Left renal pelvis (tissue), 4 donors: ENCODE measurements at regions not wholly inside any gene's neighbourhood (a gene's known extent, or its start where the extent isn't known, plus 50 kb on each side); places are given as distances from the start of the nearest gene placed in this dataset.
"Not testable (repeated sequence)": the region's sequence is repeated elsewhere in the genome, so short reads cannot be mapped to it uniquely, and the experiment has no call there.

Experiments used
- DNase-seq, 4 donors: peaks; one replicate each; pipeline ENCODE4 v3.0.0-alpha.2; 2013; ENCODE audit warnings: low read depth in 4 of 4, low spot score in 3 of 4

- no peak for DNase-seq
These were observed 103.3 kb upstream of the CIBAR2 start for GRCh38 chr16:85215478-85216118.

DNA sequence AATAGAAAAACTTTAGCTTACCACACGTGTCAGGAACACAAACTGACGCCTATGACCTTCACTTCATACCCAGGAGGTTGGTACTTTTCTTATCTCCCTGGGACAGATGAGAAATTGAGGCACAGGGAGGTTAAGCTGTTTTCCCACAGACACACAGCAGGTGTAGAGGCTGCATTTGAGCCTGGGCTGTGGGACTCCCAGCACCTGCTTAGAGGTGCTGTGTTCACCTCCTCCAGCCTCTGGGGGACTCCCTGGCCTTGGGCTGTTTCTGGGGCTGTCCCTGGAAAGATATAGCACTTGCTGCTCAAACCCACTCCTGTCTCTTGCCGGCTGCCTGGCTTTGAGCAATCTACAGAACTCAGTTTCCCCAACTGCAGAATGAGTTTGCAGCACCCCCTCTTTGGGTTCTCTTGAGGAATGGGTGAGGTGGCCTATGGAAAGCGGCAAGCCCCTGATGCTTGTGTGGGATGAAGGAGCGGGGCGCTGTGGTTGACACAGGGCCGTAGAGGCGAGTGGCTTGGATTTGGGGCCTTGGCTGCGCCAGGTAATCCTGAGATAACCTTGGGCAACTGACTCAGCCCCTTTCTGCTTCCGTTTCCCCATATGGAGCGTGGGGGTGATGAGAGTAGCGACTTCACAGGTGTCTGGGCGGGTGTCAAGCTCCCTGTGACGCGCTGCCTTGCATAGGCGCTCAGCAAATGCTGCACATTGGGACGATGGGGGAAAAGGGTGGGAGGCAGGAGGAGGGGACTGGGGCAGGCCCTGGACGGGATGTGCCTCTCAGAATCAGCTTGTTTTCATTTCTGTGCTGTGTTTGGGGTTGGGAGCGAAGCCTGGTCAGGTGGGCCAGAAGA, 104.5 kb upstream of the CIBAR2 start:
- no peak for DNase-seq

- peak in 2 of 4 donors; percentile 71 to 73 for DNase-seq
These were observed 108.0 kb upstream of the CIBAR2 start for GRCh38 chr16:85220125-85220839.

DNA sequence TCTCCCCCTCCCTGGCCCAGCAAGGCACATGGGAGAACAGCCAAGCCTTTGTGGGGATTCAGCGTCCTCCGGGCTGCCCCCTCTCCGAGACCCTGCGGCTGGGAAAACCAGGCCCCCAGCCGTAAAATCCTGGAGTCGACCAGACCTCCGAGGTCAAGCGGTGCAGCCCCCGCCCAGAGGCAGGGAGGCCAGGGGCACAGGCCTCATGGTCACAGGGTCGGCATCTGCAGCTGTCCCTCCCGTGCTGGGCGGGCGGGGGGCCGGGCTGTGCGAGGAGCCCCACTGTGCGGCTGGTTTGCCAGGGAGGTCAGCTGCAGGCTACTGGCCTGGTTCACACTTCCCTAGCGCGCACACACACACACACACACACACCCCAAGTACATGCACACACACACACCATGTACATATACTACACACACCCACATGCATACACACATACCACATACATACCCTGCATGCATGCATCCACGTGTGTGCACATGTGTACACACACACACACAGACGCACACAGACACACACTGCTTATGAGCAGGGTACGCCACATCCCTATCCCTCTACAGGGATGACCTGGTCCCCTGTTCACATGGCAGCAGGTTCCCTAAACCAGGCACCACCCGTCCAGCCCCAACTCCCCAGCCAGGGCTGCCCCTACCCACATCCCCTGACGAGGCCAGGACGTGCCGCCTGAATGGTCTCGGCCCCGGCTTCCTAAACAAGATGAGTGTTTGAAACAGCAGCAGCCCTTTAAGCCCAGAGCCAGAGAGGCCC, 108.9 kb upstream of the CIBAR2 start:
- no peak for DNase-seq

- DNase-seq: no peak
These were observed 109.5 kb upstream of the CIBAR2 start for GRCh38 chr16:85221771-85222154.

DNA sequence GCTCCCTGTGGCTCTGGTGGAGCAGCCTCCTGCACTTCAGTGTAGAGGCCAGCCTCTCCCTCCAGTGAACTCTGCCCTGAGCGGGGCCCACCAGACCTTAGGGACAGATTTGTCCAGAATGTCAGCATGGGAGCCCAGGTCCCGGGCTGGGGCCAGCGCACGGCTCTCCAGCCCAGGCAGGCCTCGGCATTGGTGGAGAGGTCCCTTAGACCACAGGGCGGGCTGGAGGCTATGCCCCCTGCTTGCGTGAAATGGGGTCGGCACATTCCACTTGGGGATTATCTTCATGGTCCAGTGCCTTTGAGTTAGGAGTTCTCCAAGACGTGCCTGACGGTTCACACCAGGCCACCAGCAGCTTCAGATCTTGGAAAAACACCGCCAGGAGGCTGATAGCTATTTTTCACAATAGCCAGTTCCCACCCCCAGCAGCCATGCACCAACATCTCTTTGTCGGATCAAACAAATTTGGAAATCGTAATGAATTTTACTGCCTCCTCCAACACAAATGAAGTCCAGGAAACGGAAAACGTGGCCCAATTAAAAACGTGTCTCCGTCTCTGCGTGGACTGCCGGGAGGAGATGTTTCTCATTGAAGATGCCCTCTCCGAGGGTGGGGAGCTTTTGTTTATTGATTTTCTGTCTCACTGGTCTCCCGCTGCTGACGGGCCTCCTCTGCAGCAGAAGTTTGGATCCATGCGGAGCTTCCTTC, 110.0 kb upstream of the CIBAR2 start:
- DNase-seq: no peak

DNA sequence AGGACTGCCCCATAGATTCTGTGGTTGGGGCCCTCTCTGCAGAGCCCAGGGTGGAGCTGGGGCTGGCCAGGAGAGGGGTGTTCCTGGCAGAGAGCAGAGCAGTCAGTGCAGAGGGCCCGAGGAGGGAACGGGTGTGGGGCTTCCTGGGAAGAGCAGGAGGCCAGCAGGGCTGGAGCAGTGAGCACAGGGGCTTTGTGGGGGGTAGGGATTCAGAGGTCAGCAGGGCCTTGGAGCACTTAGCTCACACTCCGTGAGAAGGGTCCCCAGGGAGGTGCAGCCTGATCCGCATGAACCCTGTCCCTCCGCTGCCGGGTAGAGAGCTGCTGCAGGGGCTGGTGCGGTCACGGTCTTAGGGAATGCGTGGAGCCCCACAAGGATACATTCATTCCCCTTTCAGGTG, 113.0 kb upstream of the CIBAR2 start:
- DNase-seq: no peak

GRCh38 chr16:85225721-85226120, 113.4 kb upstream of the CIBAR2 start:
- DNase-seq: no peak

- no peak for DNase-seq
These were observed 115.0 kb upstream of the CIBAR2 start for GRCh38 chr16:85227084-85227945.

DNA sequence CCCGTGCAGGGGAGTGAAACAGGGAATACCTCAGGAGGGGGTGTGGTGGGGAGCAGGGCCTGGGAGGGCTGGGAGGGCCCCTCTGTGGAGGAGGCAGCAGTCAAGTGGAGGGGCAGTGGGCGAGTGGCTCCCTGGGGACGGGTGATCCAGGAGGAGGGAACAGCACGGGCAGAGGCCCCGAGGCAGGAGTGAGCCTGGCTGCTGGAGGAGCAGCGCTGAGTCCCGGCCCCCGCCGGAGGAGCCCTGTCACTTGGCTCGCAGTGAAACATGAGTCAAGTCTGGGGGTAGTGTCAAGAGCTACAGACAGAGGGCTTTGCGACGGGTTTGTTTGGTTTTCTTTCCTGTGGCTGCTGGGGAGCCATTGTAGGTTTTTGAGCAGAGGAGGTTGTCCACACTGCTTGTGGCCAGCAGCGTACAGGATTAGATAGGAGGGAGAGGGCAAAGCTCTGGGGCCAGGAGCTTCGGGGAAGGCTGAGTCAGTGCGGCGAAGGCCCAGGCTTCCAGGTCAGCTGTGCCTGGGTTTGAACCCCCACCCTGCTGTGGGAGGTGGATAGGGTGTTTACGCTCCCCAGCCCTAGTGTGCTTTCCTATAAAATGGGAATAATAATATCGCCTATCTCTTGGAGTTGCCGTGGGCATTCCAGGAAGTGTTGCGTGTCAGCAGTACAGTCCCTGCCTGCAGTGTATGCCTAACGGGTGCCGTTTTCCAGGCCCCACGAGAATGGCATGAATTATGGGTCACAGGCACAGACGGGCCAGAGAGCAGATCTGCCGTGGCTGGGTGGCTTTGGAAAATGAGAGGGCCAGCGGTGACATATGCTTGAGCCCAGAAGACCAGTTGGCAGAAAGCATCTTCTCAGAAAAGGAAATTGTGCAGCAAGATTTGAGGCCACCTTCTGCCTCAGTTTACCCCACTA, 115.9 kb upstream of the CIBAR2 start:
- no peak for DNase-seq

DNA sequence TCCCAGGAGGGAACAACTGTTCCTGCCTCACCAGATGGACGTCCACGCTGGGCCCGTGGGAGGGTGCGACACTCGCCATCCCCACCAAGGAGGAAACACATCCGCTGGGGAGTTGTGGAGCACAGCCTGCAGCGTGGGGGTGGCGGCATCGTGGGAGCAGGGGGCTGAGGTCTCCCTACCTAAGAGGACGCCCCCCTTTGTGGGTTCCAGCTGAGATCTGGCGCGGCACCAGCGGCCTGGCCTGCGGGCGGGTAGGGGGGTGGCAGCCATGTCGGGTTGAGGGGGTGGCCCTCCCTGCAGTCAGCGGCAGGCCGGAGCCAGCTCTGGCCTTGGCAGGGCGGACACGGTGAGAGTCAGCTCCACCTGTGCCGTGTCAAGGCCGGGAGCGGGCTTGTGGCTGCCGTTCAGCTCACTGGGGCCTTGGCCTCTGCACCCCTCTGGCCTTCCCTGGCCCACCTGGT, 116.7 kb upstream of the CIBAR2 start:
- no peak for DNase-seq

- no peak for DNase-seq
These were observed 117.7 kb upstream of the CIBAR2 start for GRCh38 chr16:85229869-85230462.

DNA sequence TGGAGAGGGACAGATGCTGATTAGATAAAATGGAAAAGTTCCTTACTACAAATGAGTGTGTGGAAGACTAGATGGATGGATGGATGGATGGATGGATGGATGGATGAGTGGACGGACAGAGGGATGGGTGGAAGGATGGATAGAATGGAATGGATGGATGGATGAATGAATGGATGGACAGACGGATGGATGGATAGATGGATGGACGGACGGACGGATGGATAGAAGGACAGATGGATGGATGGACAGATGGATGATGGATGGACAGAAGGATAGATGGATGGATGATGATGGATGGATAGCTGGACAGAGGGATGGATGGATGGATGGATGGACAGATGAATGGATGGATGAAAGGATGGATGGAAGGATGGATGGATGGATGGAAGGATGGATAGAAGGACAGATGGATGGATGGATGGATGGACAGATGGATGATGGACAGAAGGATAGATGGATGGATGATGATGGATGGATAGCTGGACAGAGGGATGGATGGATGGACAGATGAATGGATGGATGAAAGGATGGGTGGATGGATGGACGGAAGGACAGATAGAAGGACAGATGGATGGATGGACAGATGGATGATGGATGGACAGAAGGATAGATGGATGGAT, 118.6 kb upstream of the CIBAR2 start:
- not testable (repeated sequence) for DNase-seq

- no peak for DNase-seq
These were observed 119.7 kb upstream of the CIBAR2 start for GRCh38 chr16:85231959-85232358.

DNA sequence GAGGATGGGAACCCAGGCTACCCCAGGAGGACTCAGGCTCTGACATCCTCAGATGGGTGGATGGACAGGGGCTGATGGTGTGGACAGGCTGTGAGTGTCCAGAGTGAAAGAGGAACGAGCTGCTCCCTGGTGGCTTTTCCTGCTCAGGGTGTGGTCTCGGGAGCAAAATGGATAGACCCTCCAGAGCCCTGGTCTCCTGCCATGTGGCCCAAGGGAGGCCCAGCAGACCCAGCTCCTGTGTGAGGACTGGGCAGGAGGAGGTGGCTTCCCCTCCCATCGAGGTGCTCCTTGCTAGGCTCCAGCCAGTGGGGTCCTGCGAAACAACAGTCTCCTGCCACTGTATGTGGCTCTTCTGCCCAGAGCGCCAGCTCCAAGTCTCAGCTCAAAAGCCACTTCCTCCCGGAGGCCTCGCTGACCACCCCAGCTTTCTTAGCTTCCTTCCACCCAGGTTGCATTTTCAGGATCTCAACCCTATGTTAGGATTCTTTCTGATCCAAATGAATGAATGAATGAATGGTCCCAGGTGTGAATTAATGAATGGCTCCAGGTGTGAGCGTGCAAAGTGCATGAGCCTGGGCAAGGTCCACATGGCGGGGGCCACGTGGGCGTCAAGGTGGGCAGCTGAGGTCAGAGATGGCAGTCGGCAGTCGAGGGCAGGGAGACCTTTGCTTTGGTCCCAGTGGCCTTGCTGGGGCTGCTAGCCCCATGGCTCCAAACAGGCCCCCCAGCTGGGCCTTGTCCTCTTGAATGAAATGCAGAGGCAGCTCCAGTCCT, 120.3 kb upstream of the CIBAR2 start:
- no peak for DNase-seq

DNA sequence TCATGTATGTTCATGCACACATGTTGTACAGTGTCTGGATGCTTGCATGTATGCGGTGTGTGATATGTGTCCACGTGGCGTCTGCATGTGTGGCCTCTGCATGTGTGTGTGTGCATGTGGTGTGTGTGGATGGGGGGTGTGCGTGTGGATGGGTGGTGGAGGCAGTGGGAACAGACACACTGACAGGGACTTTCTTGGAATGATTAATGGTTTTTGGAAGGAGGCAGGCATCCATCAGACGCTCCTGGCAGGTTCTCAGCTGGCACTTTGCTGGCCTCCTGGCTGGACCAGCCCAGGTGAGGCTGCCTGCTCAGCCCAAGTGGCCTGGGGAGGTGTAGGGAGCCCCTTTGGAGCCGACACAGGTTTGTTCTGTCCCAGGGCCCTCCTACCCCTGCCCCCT, 121.2 kb upstream of the CIBAR2 start:
- no peak for DNase-seq
